PC-9 (cell line): ENCODE measurements at regions not wholly inside any gene's neighbourhood (a gene's known extent, or its start where the extent isn't known, plus 50 kb on each side); places are given as distances from the start of the nearest gene placed in this dataset.

Experiments
- EZH2 ChIP-seq: fragments of 200-600 bp; sonication (generic); IDR thresholded peaks from 2 replicates; pipeline ENCODE4 v1.8.0; 2017; ENCODE audit warnings: antibody characterized with exemption, low read depth
- TF ChIP-seq, protein P1 (sequence below): fragments of 200-600 bp; sonication (generic); conservative IDR thresholded peaks from 2 replicates; pipeline ENCODE4 v1.6.1; 2017; ENCODE audit warnings: mixed run types, antibody characterized with exemption, mild to moderate bottlenecking, moderate library complexity

DNA sequence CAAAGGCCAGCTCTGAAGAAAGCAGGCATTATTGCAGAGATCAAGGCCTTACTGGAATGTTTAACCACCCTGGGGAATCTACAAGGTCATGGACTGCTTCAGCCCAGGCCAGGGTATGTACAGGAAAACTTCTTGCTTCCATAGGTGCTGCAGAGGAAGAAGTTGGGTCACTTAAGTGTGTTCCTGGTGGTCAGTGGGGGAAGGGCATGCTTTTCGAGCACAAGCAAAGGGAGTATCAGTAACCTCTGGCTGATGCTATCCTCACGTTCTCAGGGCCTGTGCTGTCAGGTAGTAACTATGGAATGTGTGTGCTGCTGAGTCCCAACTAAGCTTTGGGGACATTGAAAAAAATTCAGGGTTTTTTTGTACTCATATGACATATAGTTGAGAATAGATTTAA is 234.0 kb upstream of the SP4 start:
- TF ChIP-seq, protein P1, sequence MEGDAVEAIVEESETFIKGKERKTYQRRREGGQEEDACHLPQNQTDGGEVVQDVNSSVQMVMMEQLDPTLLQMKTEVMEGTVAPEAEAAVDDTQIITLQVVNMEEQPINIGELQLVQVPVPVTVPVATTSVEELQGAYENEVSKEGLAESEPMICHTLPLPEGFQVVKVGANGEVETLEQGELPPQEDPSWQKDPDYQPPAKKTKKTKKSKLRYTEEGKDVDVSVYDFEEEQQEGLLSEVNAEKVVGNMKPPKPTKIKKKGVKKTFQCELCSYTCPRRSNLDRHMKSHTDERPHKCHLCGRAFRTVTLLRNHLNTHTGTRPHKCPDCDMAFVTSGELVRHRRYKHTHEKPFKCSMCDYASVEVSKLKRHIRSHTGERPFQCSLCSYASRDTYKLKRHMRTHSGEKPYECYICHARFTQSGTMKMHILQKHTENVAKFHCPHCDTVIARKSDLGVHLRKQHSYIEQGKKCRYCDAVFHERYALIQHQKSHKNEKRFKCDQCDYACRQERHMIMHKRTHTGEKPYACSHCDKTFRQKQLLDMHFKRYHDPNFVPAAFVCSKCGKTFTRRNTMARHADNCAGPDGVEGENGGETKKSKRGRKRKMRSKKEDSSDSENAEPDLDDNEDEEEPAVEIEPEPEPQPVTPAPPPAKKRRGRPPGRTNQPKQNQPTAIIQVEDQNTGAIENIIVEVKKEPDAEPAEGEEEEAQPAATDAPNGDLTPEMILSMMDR: no peak
- no peak for TF ChIP-seq EZH2
